ENCODE measurements at regions not wholly inside any gene's neighbourhood (a gene's known extent, or its start where the extent isn't known, plus 50 kb on each side); places are given as distances from the start of the nearest gene placed in this dataset.

- no peak overlapping the region for H3K4me3 ChIP-seq (replicated peaks in 1 of 3; ENCODE audit: insufficient read depth in 1 of 3, low read depth in 1 of 3, low read length in 3 of 3)
- no peaks in the 10 kb centered on the region for H3K9me1 ChIP-seq (replicated peaks; ENCODE audit: control insufficient read depth, extremely low read depth, insufficient read depth, low read length)
- H3K9ac ChIP-seq (replicated peaks; ENCODE audit: extremely low read depth, insufficient read depth, low read length) = no peak overlapping the region
- no TSS peak for BruUV-seq (replicated peaks)
- H3K36me3 ChIP-seq (ENCODE audit: control insufficient read depth in 2 of 2, extremely low read depth in 1 of 2, insufficient read depth in 2 of 2, low read length in 2 of 2) = no peaks in the 10 kb centered on the region
- no peaks in the 10 kb centered on the region for H3K27me3 ChIP-seq (ENCODE audit: control insufficient read depth in 2 of 2, insufficient read depth in 2 of 2, low read length in 2 of 2)
- H3K4me2 ChIP-seq (ENCODE audit: insufficient read depth, low read length) = no peak overlapping the region
- POLR2A ChIA-PET = no interaction called here
- no peaks in the 10 kb centered on the region for H4K20me1 ChIP-seq (replicated peaks; ENCODE audit: control insufficient read depth, extremely low read depth, insufficient read depth, low read length)
- no peaks in the 10 kb centered on the region for H3K79me2 ChIP-seq (ENCODE audit: control insufficient read depth, insufficient read depth, low read length)
- DNase-seq (ENCODE audit: low read depth, low spot score) (no peak), FAIRE-seq (no peak)
- no peaks in the 10 kb centered on the region for H3K9me3 ChIP-seq (replicated peaks; ENCODE audit: control insufficient read depth, insufficient read depth, low read length)
- no peak overlapping the region for H3K27ac ChIP-seq (ENCODE audit: insufficient read depth, low read depth, low read length)
- no peak for TF ChIP-seq POLR2AphosphoS5 (IDR thresholded peaks at IDR 0.05; ENCODE audit: insufficient read depth, low read depth, low read length)
- TF ChIP-seq POLR2A (IDR thresholded peaks at IDR 0.05; ENCODE audit: low read depth, low read length) = no peak
- TF ChIP-seq, protein P1, sequence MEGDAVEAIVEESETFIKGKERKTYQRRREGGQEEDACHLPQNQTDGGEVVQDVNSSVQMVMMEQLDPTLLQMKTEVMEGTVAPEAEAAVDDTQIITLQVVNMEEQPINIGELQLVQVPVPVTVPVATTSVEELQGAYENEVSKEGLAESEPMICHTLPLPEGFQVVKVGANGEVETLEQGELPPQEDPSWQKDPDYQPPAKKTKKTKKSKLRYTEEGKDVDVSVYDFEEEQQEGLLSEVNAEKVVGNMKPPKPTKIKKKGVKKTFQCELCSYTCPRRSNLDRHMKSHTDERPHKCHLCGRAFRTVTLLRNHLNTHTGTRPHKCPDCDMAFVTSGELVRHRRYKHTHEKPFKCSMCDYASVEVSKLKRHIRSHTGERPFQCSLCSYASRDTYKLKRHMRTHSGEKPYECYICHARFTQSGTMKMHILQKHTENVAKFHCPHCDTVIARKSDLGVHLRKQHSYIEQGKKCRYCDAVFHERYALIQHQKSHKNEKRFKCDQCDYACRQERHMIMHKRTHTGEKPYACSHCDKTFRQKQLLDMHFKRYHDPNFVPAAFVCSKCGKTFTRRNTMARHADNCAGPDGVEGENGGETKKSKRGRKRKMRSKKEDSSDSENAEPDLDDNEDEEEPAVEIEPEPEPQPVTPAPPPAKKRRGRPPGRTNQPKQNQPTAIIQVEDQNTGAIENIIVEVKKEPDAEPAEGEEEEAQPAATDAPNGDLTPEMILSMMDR (IDR thresholded peaks at IDR 0.05; ENCODE audit: extremely low read depth in 1 of 2, insufficient read depth in 1 of 2, low read depth in 1 of 2, low read length in 2 of 2) = no peak
- TF ChIP-seq MYC (IDR thresholded peaks at IDR 0.05; ENCODE audit: low read depth, low read length) = no peak
- TF ChIP-seq FOS (IDR thresholded peaks at IDR 0.05; ENCODE audit: borderline replicate concordance, insufficient read depth, low read length) = no peak
- H3K4me1 ChIP-seq (ENCODE audit: control insufficient read depth, extremely low read depth, insufficient read depth, low read length) = no peaks in the 10 kb centered on the region
- intact Hi-C loops (cut with micrococcal nuclease) (no loop called here), dilution Hi-C loops (cut with MboI; ENCODE audit: extremely low pct_ligation_motif_present, low sequenced_read_pairs) (no loop called here)
- CTCF ChIA-PET = no interaction called here
- H2AFZ ChIP-seq (ENCODE audit: low read depth, low read length) = no peak overlapping the region
These were observed 878.3 kb downstream of the FSTL5 start for GRCh38 chr4:161285461-161285860.

- Histone ChIP-seq H2AFZ (ENCODE audit: low read depth, low read length) (no peak overlapping the region), H3K27ac (ENCODE audit: insufficient read depth, low read depth, low read length) (no peak overlapping the region), H3K9me3 (replicated peaks; ENCODE audit: control insufficient read depth, insufficient read depth, low read length) (no peaks in the 10 kb centered on the region), H3K79me2 (ENCODE audit: control insufficient read depth, insufficient read depth, low read length) (no peaks in the 10 kb centered on the region), H3K4me1 (ENCODE audit: control insufficient read depth, extremely low read depth, insufficient read depth, low read length) (no peaks in the 10 kb centered on the region), H3K4me2 (ENCODE audit: insufficient read depth, low read length) (no peak overlapping the region), H3K4me3 (replicated peaks in 1 of 3; ENCODE audit: insufficient read depth in 1 of 3, low read depth in 1 of 3, low read length in 3 of 3) (no peak overlapping the region), H3K27me3 (ENCODE audit: control insufficient read depth in 2 of 2, insufficient read depth in 2 of 2, low read length in 2 of 2) (no peaks in the 10 kb centered on the region), H3K9me1 (replicated peaks; ENCODE audit: control insufficient read depth, extremely low read depth, insufficient read depth, low read length) (no peaks in the 10 kb centered on the region), H3K9ac (replicated peaks; ENCODE audit: extremely low read depth, insufficient read depth, low read length) (no peak overlapping the region), H3K36me3 (ENCODE audit: control insufficient read depth in 2 of 2, extremely low read depth in 1 of 2, insufficient read depth in 2 of 2, low read length in 2 of 2) (no peaks in the 10 kb centered on the region), H4K20me1 (replicated peaks; ENCODE audit: control insufficient read depth, extremely low read depth, insufficient read depth, low read length) (no peaks in the 10 kb centered on the region)
- DNase-seq (ENCODE audit: low read depth, low spot score) (no peak), FAIRE-seq (no peak)
- POLR2A ChIA-PET = no interaction called here
- CTCF ChIA-PET = interaction anchor here (1.0 kb wide), 1 partner anchor 10 kb away, joined by 3 read pairs; no protein-coding TSS in a partner anchor
- no peak for TF ChIP-seq FOS (IDR thresholded peaks at IDR 0.05; ENCODE audit: borderline replicate concordance, insufficient read depth, low read length)
- TF ChIP-seq, protein P1 (IDR thresholded peaks at IDR 0.05; ENCODE audit: extremely low read depth in 1 of 2, insufficient read depth in 1 of 2, low read depth in 1 of 2, low read length in 2 of 2) = no peak
- dilution Hi-C loops (cut with MboI; ENCODE audit: extremely low pct_ligation_motif_present, low sequenced_read_pairs) (no loop called here), intact Hi-C loops (cut with micrococcal nuclease) (no loop called here)
- BruUV-seq (replicated peaks) = no TSS peak
These were observed 882.9 kb downstream of the FSTL5 start for GRCh38 chr4:161280929-161281328.

All from endothelial cell of umbilical vein (primary cell).